ENCODE measurements at regions not wholly inside any gene's neighbourhood (a gene's known extent, or its start where the extent isn't known, plus 50 kb on each side); places are given as distances from the start of the nearest gene placed in this dataset.

- TF ChIP-seq, protein P1, sequence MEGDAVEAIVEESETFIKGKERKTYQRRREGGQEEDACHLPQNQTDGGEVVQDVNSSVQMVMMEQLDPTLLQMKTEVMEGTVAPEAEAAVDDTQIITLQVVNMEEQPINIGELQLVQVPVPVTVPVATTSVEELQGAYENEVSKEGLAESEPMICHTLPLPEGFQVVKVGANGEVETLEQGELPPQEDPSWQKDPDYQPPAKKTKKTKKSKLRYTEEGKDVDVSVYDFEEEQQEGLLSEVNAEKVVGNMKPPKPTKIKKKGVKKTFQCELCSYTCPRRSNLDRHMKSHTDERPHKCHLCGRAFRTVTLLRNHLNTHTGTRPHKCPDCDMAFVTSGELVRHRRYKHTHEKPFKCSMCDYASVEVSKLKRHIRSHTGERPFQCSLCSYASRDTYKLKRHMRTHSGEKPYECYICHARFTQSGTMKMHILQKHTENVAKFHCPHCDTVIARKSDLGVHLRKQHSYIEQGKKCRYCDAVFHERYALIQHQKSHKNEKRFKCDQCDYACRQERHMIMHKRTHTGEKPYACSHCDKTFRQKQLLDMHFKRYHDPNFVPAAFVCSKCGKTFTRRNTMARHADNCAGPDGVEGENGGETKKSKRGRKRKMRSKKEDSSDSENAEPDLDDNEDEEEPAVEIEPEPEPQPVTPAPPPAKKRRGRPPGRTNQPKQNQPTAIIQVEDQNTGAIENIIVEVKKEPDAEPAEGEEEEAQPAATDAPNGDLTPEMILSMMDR (IDR thresholded peaks at IDR 0.05), result no peak
- no peak for TF ChIP-seq POLR2A (IDR thresholded peaks at IDR 0.05)
These were observed 181.6 kb downstream of the EVX1 start for GRCh38 chr7:27424231-27424630.

Measured in right lobe of liver (tissue), 4 donors.